SK-N-MC (cell line): ENCODE measurements at regions not wholly inside any gene's neighbourhood (a gene's known extent, or its start where the extent isn't known, plus 50 kb on each side); places are given as distances from the start of the nearest gene placed in this dataset.

Source experiments
- DNase-seq: peaks from one replicate; pipeline ENCODE4 v3.0.0-alpha.2; 2011; ENCODE audit warnings: low read depth, low spot score
- H3K27ac ChIP-seq: fragments of 200-600 bp; sonication (generic); 2 replicates; pipeline ENCODE4 v1.5.1; 2016; ENCODE audit warnings: mixed run types
- H3K36me3 ChIP-seq: fragments of 200-600 bp; sonication (generic); 2 replicates; pipeline ENCODE4 v1.6.1; 2017; ENCODE audit warnings: antibody characterized with exemption, low read length, mixed read lengths; ENCODE audit not compliant: insufficient read depth
- H3K4me3 ChIP-seq: fragments of 200-600 bp; sonication (generic); 2 replicates; pipeline ENCODE4 v1.5.1; 2016
- H3K9ac ChIP-seq: fragments of 200-600 bp; sonication (generic); 2 replicates; pipeline ENCODE4 v1.8.0; 2017; ENCODE audit warnings: mixed run types, mixed read lengths; ENCODE audit not compliant: insufficient read length
- H3K9me3 ChIP-seq: fragments of 200-600 bp; sonication (generic); 2 replicates; pipeline ENCODE4 v1.6.1; 2017; ENCODE audit warnings: low read depth, mild to moderate bottlenecking, antibody characterized with exemption, low read length, moderate library complexity, mixed read lengths
- EZH2 ChIP-seq: fragments of 200-600 bp; sonication (generic); IDR thresholded peaks from one replicate; pipeline ENCODE4 v1.6.1; 2017; ENCODE audit warnings: antibody characterized with exemption
- FOXP2 ChIP-seq: optimal IDR thresholded peaks from 2 replicates; pipeline ENCODE3; 2011; ENCODE audit warnings: mild to moderate bottlenecking, moderate library complexity; ENCODE audit not compliant: insufficient read depth; ENCODE audit errors: extremely low read length, control extremely low read depth
- POLR2AphosphoS5 ChIP-seq: IDR thresholded peaks from 2 replicates; pipeline ENCODE4 v1.6.1; 2012; ENCODE audit warnings: mild to moderate bottlenecking, low read depth, low read length, borderline replicate concordance

- Histone ChIP-seq H3K27ac (no peak overlapping the region), H3K4me3 (no peak overlapping the region), H3K9me3 (no peaks in the 10 kb centered on the region; the same call in 1 of the 2 replicates), H3K36me3 (no peaks in the 10 kb centered on the region), H3K9ac (no peak overlapping the region)
- no peak for DNase-seq
- TF ChIP-seq POLR2AphosphoS5 (no peak), FOXP2 (no peak), EZH2 (no peak)
Measured at GRCh38 chr6:20279608-20280287, 67.5 kb upstream of the MBOAT1 start.

GRCh38 chr6:20280288-20280621 is 68.0 kb upstream of the MBOAT1 start:
- no peak for TF ChIP-seq POLR2AphosphoS5
- H3K36me3 ChIP-seq = no peaks in the 10 kb centered on the region
- no peak overlapping the region for H3K4me3 ChIP-seq
- H3K27ac ChIP-seq = no peak overlapping the region
- no peak for DNase-seq
- no peaks in the 10 kb centered on the region; the same call in 1 of the 2 replicates for H3K9me3 ChIP-seq
- no peak overlapping the region for H3K9ac ChIP-seq

- DNase-seq = no peak
- TF ChIP-seq POLR2AphosphoS5 (no peak), FOXP2 (no peak), EZH2 (no peak)
- Histone ChIP-seq H3K9ac (no peak overlapping the region), H3K4me3 (no peak overlapping the region), H3K27ac (no peak overlapping the region), H3K9me3 (no peaks in the 10 kb centered on the region; the same call in 1 of the 2 replicates), H3K36me3 (no peaks in the 10 kb centered on the region)
Measured at GRCh38 chr6:20284672-20285071, 72.4 kb upstream of the MBOAT1 start.

- TF ChIP-seq EZH2 = no peak
- no peak for TF ChIP-seq POLR2AphosphoS5
- TF ChIP-seq FOXP2 = no peak
- Histone ChIP-seq H3K9me3 (no peaks in the 10 kb centered on the region; the same call in 1 of the 2 replicates), H3K9ac (no peak overlapping the region), H3K36me3 (no peaks in the 10 kb centered on the region), H3K4me3 (no peak overlapping the region), H3K27ac (no peak overlapping the region)
- no peak for DNase-seq
Measured at GRCh38 chr6:20286968-20287565, 74.8 kb upstream of the MBOAT1 start.

GRCh38 chr6:20291764-20292580 is 79.7 kb upstream of the MBOAT1 start:
- peak; percentile 74 for DNase-seq
- TF ChIP-seq EZH2 (no peak), POLR2AphosphoS5 (no peak), FOXP2 (no peak)
- Histone ChIP-seq H3K9ac (peak overlapping the region; percentile 38), H3K4me3 (peak overlapping the region; percentile 18; the same call in 1 of the 2 replicates), H3K9me3 (no peaks in the 10 kb centered on the region), H3K36me3 (no peaks in the 10 kb centered on the region), H3K27ac (no peak overlapping the region)

GRCh38 chr6:20292905-20293304 is 80.6 kb upstream of the MBOAT1 start:
- DNase-seq = no peak
- Histone ChIP-seq H3K9me3 (no peaks in the 10 kb centered on the region), H3K9ac (no peak overlapping the region), H3K27ac (no peak overlapping the region), H3K4me3 (no peak overlapping the region), H3K36me3 (no peaks in the 10 kb centered on the region)
- TF ChIP-seq FOXP2 = no peak
- no peak for TF ChIP-seq EZH2
- no peak for TF ChIP-seq POLR2AphosphoS5

- no peak overlapping the region for H3K4me3 ChIP-seq
- H3K9me3 ChIP-seq = no peaks in the 10 kb centered on the region
- no peak for DNase-seq
- TF ChIP-seq FOXP2 (no peak), POLR2AphosphoS5 (no peak), EZH2 (no peak)
- no peak overlapping the region for H3K9ac ChIP-seq
- no peaks in the 10 kb centered on the region for H3K36me3 ChIP-seq
- H3K27ac ChIP-seq = no peak overlapping the region
Measured at GRCh38 chr6:20301256-20301655, 89.0 kb upstream of the MBOAT1 start.

GRCh38 chr6:20302168-20302567 is 89.9 kb upstream of the MBOAT1 start:
- H3K9ac ChIP-seq = no peak overlapping the region

More at GRCh38 chr6:20302168-20302567, 89.9 kb upstream of the MBOAT1 start:
- no peak for DNase-seq
- TF ChIP-seq POLR2AphosphoS5 (no peak), FOXP2 (no peak), EZH2 (no peak)
- Histone ChIP-seq H3K27ac (no peak overlapping the region), H3K36me3 (no peaks in the 10 kb centered on the region), H3K4me3 (no peak overlapping the region), H3K9me3 (no peaks in the 10 kb centered on the region)
